ENCODE measurements at regions not wholly inside any gene's neighbourhood (a gene's known extent, or its start where the extent isn't known, plus 50 kb on each side); places are given as distances from the start of the nearest gene placed in this dataset.
A peak's percentile ranks its signal among the peaks of the same experiment; 100 is the strongest.

DNA sequence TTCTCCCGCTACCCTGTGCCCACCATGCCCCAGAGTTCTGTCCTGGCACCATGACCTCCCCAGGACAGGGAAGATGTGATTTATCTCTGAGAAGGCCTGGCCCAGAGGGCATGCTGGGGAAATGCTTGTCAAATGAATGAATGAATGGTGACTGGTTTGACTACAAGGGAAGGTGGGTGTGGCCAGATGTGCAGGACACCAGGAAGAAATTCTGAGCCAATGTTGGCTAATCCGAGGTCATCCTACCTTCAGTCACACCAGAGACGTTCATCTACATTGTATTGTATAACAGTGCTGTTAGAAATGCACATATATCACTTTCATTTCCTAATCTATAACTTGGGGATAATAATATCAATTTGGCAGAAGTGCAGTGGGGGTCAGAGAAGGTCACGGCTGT lies 138.4 kb downstream of the FAM43A start:
- DNase-seq (ENCODE audit: low read depth), result no peak
- TF ChIP-seq, protein P1, sequence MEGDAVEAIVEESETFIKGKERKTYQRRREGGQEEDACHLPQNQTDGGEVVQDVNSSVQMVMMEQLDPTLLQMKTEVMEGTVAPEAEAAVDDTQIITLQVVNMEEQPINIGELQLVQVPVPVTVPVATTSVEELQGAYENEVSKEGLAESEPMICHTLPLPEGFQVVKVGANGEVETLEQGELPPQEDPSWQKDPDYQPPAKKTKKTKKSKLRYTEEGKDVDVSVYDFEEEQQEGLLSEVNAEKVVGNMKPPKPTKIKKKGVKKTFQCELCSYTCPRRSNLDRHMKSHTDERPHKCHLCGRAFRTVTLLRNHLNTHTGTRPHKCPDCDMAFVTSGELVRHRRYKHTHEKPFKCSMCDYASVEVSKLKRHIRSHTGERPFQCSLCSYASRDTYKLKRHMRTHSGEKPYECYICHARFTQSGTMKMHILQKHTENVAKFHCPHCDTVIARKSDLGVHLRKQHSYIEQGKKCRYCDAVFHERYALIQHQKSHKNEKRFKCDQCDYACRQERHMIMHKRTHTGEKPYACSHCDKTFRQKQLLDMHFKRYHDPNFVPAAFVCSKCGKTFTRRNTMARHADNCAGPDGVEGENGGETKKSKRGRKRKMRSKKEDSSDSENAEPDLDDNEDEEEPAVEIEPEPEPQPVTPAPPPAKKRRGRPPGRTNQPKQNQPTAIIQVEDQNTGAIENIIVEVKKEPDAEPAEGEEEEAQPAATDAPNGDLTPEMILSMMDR (IDR thresholded peaks at IDR 0.05; ENCODE audit: insufficient read depth, low read depth, low read length), result no peak
- H3K4me3 ChIP-seq (ENCODE audit: low read depth, low read length), result no peak overlapping the region

DNA sequence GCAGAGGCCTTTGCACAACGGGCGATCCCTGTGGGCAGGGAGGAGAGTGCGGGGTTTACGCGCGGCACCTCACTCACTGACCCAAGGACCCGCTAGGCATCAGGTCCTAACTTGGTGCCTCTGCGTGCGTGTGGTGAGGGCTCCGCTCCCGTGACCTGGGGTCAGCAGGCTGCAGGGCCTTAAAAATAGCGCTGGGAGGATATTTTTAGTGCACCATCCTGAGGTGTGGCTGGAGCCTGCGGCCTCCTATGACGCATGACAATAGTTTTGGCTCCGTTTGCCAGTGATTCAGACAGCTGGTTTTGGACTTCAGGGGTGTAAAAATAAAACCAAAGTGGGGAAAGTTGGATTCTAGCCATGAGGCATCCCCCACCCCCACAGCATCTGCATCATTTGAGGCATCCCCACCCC lies 139.0 kb downstream of the FAM43A start:
- no peak overlapping the region for H3K4me3 ChIP-seq (ENCODE audit: low read depth, low read length)
- no peak for DNase-seq (ENCODE audit: low read depth)
- TF ChIP-seq, protein P1 (IDR thresholded peaks at IDR 0.05; ENCODE audit: insufficient read depth, low read depth, low read length), result no peak

DNA sequence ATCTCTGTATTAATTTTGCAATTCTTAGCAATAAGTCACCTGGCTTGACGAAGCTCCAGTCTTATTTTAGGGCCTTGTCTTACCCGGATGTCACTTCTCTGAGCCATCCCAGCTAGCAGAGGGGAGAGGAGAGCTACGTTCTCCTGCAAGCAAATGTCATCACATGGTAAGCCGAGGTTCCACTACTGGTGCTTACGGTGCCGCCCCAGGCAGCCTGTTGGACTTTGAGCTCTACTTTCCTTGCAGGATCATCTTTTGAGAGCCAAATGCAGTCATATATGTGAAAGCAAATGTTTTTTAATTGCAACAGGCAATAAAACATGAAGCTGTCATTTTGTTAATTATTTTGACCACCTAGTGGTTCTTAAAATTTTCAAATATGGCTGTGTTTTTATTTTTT lies 140.9 kb downstream of the FAM43A start:
- TF ChIP-seq, protein P1 (IDR thresholded peaks at IDR 0.05; ENCODE audit: insufficient read depth, low read depth, low read length), result no peak
- DNase-seq (ENCODE audit: low read depth), result no peak
- H3K4me3 ChIP-seq (ENCODE audit: low read depth, low read length), result no peak overlapping the region

DNA sequence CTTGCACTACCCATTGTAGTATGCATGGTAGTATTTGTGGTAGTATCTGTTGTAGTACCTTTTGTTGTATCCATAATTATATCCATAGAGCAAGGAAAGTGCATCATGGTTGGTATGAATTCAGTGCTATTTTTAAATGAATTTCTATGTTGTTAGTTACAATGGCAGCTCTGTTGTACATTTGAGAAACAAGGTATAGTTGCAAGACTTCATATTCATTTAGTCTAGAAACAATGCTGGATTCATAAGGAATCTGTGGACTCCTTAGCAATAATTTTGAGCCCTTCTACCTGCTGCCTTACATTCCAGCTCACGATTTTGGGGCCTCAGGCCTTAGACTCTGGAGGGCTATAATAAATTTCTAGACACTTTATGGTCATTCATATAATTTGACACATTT lies 141.8 kb downstream of the FAM43A start:
- TF ChIP-seq, protein P1 (IDR thresholded peaks at IDR 0.05; ENCODE audit: insufficient read depth, low read depth, low read length), result no peak
- DNase-seq (ENCODE audit: low read depth), result no peak
- no peak overlapping the region for H3K4me3 ChIP-seq (ENCODE audit: low read depth, low read length)

DNA sequence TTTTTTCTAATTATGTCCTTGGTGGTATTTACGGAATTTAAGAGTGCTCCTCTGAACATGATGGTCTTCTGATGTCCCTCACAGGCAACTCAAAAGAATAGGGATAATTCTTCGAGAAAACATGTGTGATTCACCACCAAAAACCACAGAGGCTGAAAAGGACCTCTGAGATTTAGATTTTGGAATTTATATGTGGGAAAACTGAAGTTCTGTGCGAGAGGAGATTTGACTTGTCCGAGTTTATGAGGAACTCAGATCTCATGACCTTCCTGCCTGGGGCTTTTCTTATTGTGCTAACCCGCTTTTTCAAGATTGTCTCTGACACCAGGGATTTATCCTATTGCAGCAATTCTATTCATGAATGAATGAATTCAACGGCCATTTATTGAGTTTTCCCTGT lies 142.4 kb downstream of the FAM43A start:
- DNase-seq (ENCODE audit: low read depth), result peak; percentile 4
- H3K4me3 ChIP-seq (ENCODE audit: low read depth, low read length), result no peak overlapping the region
- TF ChIP-seq, protein P1 (IDR thresholded peaks at IDR 0.05; ENCODE audit: insufficient read depth, low read depth, low read length), result no peak

DNA sequence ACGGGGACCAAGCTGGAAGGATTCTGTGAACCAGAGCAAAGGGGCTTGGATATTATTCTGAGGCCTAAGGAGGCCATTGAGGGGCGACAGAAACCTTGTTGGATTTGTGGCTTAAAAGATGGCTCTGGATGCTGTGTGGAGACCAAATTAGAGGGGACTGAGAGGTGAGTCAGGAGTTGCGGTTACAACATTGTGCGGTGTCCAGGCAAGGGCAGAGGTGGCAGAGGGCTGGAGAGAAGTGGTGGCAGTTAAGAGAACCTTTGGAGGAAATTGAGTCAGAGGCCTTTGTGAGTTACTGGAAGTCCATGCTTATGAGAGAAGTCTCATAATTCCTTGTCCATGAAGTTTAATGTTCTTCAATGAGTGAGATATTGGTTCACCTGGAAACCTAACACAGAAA lies 143.2 kb downstream of the FAM43A start:
- no peak overlapping the region for H3K4me3 ChIP-seq (ENCODE audit: low read depth, low read length)
- DNase-seq (ENCODE audit: low read depth), result no peak
- TF ChIP-seq, protein P1 (IDR thresholded peaks at IDR 0.05; ENCODE audit: insufficient read depth, low read depth, low read length), result no peak

DNA sequence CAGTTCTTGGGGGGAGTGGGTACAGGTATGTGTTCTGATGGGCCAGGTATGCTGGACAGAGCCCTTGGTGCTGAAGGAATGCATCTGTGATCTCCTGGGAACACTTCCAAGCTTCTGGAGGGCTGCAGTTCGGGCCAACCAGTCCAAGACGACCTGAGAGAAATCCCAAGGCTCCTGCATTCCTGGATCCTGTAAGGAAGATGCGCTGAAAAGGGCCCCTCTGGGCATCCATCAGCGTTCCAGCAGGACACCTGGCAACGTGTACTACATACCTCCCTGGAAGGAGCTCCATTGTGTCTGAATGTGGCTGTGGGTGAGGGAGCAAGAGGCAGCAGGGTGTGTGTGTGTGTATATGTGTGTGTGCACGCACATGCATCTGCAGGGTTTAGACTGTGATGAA lies 144.7 kb downstream of the FAM43A start:
- TF ChIP-seq, protein P1 (IDR thresholded peaks at IDR 0.05; ENCODE audit: insufficient read depth, low read depth, low read length), result no peak
- no peak overlapping the region for H3K4me3 ChIP-seq (ENCODE audit: low read depth, low read length)
- DNase-seq (ENCODE audit: low read depth), result no peak
